ENCODE measurements at regions not wholly inside any gene's neighbourhood (a gene's known extent, or its start where the extent isn't known, plus 50 kb on each side); places are given as distances from the start of the nearest gene placed in this dataset.

DNA sequence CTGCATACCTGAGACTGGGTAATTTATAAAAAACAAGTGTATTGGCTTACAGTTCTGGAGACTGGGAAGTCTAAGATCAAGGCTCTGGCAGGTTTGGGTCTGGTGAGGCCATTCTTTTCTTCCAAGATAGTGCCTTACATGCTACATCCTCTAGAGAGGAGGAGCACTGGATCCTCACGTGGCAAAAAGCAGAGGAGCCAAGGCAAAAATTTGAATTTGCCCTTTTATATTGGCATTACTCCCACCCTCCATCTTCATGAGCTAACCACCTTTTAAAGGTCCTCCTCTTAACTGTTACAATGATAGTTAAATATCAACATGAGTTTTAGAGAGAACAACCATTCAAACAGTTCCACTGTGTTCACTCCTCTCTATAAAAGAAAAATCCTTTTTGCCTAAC lies 286.3 kb upstream of the SEL1L start:
- no peak for TF ChIP-seq EZH2 (IDR thresholded peaks at IDR 0.05; ENCODE audit: borderline replicate concordance, low read length)
- TF ChIP-seq, protein P1, sequence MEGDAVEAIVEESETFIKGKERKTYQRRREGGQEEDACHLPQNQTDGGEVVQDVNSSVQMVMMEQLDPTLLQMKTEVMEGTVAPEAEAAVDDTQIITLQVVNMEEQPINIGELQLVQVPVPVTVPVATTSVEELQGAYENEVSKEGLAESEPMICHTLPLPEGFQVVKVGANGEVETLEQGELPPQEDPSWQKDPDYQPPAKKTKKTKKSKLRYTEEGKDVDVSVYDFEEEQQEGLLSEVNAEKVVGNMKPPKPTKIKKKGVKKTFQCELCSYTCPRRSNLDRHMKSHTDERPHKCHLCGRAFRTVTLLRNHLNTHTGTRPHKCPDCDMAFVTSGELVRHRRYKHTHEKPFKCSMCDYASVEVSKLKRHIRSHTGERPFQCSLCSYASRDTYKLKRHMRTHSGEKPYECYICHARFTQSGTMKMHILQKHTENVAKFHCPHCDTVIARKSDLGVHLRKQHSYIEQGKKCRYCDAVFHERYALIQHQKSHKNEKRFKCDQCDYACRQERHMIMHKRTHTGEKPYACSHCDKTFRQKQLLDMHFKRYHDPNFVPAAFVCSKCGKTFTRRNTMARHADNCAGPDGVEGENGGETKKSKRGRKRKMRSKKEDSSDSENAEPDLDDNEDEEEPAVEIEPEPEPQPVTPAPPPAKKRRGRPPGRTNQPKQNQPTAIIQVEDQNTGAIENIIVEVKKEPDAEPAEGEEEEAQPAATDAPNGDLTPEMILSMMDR (IDR thresholded peaks at IDR 0.05; ENCODE audit: low read length) = no peak
